ENCODE measurements at regions not wholly inside any gene's neighbourhood (a gene's known extent, or its start where the extent isn't known, plus 50 kb on each side); places are given as distances from the start of the nearest gene placed in this dataset.
A peak's percentile ranks its signal among the peaks of the same experiment; 100 is the strongest.

- DNase-seq, result no peak
Measured at GRCh38 chr12:45102818-45103217, 51.9 kb upstream of the DBX2 start.

GRCh38 chr12:45105996-45106395, 55.1 kb upstream of the DBX2 start:
- no peak for DNase-seq

DNA sequence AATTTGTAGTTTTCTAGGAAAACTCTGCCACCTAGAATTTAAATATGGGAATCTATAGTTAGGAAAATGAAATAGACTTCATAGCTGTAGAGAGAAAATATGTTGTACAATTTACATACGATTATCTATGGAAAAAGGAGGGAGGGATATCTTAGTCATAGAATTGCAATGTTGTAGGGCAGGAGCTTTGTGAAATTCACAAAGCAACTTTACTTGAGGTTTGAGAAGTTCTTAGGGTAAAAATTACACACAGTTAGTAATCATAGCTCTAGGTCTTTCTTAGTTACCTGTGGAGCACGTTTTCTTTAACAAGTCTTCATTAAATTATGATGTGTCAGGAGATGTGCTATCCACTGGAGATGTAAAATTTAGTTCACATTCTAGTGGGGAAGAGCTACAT, 61.4 kb upstream of the DBX2 start:
- no peak for DNase-seq

DNA sequence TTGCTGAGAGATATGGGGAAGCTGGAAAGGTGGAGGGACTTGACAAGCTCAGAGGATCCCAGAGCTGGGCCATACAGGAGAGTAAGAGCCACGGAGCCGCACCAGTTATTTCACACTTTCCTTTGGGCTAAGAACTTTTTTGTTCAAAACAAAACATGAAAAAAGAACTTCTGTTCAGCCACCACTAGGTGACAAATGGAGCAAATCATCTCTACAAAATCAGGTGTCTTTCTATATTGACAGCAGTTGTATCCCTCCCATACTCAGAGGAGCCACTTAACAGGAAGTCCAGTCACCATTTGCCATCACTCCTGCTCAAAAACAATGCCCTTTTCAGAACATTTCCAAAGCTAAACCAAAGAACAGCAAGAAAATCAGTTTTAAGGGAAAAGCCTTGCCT, 70.3 kb upstream of the DBX2 start:
- DNase-seq, result no peak

DNA sequence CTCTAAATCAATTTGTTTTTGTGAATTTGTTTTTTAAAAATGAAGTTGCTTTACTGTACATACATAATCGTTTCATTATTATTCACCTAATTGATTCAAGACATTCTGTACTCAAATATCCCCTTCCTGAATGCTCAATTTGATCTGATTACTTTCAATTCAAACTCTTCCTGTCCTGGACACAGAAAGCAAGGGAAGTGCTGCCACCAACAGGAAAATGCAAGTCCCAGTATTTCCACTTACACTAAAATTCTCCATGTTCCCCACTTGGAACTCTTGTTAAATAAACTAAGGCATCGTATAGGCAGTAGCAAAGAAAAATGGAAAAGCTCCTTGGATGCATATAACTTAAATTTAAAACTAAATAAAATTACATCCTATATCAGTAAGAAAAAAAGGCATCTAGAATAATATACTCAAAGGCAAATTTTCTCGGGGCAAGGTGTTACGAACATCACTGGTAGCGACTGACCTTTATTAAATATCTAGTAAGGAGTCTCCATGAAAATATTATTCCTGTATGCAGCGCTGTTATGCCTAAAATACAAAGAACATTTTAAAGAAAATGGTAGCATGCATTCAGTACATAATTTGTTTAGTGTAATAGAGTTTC, 72.0 kb upstream of the DBX2 start:
- DNase-seq, result peak; percentile 15

- DNase-seq, result no peak
Measured at GRCh38 chr12:45124485-45125155, 73.7 kb upstream of the DBX2 start.

GRCh38 chr12:45125997-45126396, 75.1 kb upstream of the DBX2 start:
- no peak for DNase-seq

DNA sequence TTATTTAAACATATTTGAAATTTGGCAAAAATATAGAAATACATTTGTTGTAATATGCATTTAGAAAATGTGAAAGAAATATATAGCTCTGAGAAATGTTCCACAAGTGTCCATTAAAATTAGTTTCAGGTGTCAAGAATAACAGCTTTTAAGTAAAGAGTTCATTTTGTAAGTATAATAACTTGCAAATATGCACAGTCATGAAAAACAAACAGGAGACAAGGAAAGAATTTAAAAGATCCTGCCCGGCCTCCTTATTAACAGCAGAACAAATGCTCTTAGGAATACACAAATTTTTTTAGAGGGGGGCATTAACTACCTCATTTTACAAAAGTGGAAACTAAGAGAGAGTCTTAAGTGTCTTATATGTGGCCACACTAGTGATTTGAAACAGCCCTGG, 77.7 kb upstream of the DBX2 start:
- no peak for DNase-seq

DNA sequence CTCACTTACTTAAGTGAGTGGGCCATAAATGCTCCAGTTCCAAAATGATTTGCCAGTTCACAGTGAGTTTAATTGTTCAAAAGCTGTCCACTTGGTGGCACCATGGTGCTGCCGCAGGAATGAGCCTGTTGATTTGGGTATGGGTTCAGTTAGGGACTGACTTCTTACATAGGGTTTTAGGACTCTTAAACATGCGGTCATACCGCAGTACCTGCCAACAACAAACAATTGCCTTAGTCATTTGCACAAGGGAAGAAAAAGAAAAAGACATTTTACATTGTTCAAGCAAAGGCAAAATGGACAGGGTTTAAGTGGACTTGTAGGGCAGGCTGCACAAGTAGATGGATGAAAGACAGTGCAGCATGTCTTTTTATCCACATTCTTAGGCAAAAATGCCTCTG, 80.0 kb upstream of the DBX2 start:
- DNase-seq, result peak; percentile 58

GRCh38 chr12:45131506-45131905, 80.6 kb upstream of the DBX2 start:
- no peak for DNase-seq

GRCh38 chr12:45138609-45139008, 77.3 kb upstream of the ANO6 start:
- DNase-seq, result no peak

DNA sequence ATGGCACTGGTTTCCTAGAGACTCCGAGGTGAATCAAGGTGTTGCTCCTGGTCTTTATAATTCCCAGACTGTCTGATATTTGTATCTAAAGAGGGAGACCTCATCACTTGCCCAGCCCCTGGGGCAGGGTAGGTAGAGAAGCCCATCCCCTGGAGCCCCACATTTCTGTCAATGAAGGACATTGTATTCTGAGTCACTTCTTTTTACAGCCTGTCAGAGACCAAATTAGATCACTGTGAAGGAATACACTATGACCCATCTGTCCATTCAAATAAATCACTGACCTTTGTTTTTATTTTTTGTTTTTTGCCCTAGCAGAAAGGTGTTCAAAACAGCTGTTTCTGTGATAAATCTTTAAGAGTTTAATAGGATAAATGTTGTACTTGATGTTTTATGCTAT, 67.9 kb upstream of the ANO6 start:
- DNase-seq, result no peak

DNA sequence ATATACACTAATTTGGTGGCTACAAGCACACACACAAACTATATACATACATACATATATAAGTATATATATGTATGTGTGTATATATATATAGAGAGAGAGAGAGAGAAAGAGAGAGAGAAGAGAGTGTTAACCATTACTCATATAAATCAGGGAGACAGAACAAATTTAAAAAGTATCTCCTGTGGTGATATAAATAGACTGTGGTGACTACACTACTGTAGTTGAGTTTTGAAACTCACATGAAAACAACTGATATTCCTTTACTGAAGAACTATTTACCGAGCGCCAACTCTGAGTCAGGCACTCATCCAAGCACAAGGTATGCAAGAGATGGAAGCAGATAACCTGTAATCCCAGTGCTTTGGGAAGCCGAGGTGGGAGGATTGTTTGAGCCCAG, 67.3 kb upstream of the ANO6 start:
- no peak for DNase-seq

DNA sequence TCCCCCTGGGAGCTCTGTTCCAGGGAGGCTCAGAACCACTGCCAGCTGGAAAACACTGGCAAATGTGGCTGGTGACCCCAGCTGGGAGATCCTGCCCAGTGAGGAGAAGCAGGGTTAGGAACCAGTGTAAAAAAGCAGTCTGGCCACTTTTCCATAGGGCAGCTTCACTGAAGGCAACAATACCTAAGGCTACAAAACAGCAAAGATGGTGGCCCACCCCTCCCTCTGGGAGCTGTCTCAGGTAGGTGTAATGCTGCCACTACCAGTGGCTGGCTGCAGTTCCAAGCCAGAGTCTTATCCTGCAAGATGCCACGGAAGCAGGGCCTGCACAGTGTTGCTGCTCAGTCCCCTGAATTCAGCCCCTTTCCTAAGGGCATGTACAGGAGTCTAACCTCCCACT, 50.6 kb upstream of the ANO6 start:
- DNase-seq, result no peak

DNA sequence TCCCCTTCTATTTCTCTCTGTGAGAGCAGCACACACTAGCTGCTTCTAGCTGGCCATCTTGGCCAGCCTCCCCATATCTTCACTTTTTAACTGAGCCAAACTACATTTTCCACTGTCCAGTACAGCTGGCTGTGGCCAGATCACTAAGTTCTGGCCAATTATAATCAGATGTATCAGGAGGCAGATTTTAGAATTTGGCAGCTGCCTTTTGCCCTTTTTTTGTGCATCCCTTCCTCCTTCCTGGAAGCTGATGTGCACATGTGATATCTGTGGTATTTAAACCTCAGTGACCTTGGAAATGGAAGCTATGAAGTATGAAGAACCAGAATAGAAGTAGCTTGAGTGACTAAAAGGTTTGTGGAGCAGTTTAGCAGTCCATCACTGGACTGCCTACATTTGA, 49.8 kb upstream of the ANO6 start:
- DNase-seq, result peak; percentile 27

All from fibroblast of upper back skin (primary cell).